Sciatic nerve (tissue), 2 donors: ENCODE measurements at regions not wholly inside any gene's neighbourhood (a gene's known extent, or its start where the extent isn't known, plus 50 kb on each side); places are given as distances from the start of the nearest gene placed in this dataset.
"Not testable (repeated sequence)": the region's sequence is repeated elsewhere in the genome, so short reads cannot be mapped to it uniquely, and the experiment has no call there.

Experiments used
- ATAC-seq: fragments of 200-7000 bp; cut with Tn5 transposase; one replicate; pipeline ENCODE4 v1.9.1; 2020; ENCODE audit warnings: mild to moderate bottlenecking, moderate library complexity
- DNase-seq: peaks from one replicate; pipeline ENCODE4 v3.0.0-alpha.2; 2020; ENCODE audit warnings: low spot score
- intact Hi-C: fragments of 100-400 bp; cut with DNase I; formaldehyde crosslinking; loops from one replicate; pipeline ENCODE4 v1.14.2; 2022
- donor health status: DM: no; HTN: no; CAD: no.
- donor health status: DM: no; HTN: no; CAD: no.

DNA sequence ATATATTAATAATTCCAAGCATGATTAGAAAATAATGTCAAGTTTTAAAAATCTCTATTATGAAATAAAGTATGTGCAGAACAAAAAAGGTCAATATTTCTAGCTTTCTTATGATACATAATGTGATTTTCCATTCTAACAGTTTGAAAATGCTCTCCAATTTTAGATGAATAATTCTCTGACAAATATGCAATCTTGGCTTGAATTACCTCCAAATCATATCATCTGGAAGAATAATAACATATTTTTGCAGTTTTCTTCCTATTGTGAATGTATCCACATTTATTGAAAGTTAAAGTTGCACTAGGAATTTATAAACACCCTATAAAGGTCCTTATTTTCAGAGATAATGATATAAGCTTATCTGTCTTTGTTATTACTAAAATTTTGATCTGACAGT lies 548.5 kb upstream of the SLC10A2 start:
- no peak for DNase-seq
- no peak for ATAC-seq
- intact Hi-C loops, result no loop called here

DNA sequence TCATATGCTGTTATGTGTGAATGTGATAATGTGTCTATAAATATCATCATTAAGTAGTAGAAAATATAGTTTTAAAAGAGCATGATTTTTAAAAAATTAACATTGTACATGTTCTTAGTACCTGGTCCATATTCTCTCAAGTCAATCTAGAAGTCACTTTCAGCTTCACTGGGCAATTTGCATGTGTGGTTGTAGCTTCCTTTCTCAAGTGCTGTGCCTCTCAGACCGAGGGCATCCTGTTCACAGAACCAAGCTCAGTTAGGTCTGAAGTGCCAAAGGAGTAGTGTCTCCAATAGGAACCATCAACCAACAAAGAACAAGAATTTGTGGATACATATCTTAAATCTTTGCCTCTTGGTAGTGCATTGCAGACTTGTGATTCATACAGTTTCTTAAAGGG lies 541.8 kb upstream of the SLC10A2 start:
- ATAC-seq (no peak), DNase-seq (no peak)
- intact Hi-C loops, result no loop called here

DNA sequence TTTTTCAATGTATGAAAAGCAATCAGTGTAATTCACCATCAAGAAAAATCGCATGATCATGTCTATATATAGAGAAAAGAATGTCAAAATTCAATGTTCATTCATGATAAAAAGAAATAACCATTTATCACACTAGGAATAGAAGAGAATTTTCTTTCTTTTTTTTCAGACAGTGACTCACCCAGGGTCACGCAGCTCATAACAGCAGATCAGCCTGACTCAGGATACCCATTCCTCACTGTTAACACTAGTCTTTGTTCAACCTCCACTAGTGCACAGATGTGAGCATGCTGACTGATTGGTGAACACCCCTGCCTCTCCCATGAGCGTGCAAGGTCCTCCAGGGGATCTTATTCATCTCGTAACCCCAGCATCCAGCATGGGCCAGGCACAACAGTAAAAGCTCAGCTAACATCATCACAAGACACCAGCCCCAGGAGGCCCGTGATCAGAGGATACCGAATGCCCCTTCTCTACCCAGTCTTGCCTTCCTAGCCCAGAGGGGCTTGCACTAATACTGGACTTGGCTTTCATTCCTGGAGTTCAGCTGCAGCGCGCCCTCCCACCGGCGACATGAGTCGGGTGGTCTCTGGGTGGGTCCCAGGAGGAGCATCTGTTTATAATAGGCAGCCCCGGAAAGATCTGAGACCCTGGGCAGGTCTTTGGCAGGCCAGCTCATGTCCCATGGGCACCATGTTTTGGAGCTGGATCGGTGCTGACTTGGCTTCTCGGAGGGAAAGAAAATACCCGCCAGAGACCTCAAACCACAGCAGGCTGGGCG lies 539.5 kb upstream of the SLC10A2 start:
- ATAC-seq, result no peak
- intact Hi-C loops, result no loop called here

DNA sequence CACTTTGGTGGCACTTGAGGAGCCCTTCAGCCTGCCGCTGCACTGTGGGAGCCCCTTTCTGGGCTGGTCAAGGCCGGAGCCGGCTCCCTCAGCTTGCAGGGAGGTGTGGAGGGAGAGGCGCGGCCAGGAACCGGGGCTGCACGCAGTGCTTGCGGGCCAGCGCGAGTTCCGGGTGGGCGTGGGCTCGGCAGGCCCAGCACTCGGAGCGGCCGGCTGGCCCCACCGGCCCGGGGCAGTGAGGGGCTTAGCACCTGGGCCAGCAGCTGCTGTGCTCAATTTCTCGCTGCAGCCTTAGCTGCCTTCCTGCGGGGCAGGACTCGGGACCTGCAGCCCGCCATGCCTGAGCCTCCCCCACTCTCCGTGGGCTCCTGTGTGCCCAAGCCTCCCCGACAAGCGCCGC lies 533.7 kb upstream of the SLC10A2 start:
- intact Hi-C loops, ATAC-seq: not testable (repeated sequence)

More for the DNA sequence above, 539.5 kb upstream of the SLC10A2 start:
- DNase-seq, result no peak

DNA sequence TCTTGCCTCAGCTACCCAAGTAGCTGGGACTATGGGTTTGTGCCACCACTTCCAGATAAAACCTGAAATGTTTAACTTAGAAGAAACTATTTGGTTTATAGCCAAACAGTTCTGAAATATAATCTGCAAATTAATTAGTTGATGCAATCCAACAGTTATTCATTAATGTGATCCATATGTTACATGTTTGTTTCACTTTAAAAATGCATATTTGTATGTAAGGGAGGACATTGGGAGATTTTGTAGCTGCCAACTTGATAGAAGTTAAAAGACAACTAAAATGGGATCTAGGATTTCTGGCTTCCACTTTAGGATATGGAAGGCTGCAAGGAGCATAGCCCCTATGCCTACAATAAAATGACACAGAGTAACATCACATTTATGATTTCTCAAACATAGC lies 532.5 kb upstream of the SLC10A2 start:
- no peak for ATAC-seq
- intact Hi-C loops, result no loop called here
- DNase-seq, result no peak

More for the DNA sequence above, 533.7 kb upstream of the SLC10A2 start:
- DNase-seq, result not testable (repeated sequence)

DNA sequence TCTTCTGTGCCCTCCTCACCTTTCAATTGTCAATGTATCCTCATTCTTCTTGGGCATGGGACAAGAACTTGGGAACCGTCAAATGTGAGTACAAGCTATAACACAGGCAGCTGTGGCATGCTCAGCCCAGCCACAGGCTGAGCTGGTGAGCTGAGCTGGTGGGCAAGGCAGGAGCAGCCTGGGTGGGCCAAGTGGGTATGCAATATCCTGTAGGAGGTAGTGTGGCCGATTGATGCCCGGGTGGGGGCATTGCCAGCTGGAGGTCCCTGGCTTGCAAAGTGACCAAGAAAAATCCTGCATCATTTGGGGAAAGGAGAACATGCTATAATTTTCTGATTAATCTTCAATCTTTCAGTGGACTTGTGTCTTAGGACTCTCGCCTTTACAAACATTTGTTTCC lies 507.2 kb upstream of the SLC10A2 start:
- ATAC-seq, result no peak
- no peak for DNase-seq
- intact Hi-C loops, result no loop called here

DNA sequence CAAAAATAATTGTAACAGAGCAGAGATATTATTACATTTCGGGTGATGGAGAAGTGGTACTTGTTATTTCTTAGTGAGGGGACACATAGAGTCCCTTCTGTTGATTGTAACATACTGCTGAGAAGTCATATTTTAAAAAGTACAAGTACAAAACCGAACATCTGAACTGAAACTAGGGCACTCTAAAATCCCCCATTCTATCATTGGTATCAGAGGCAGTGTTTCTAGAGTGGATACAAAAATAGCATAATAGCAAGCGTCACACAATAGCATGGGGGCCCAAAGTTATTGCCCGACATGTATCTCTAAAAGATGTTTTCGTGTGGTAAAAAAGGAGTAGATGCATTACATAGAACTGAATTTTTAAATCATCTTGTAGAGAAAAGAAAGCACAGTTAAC lies 502.1 kb upstream of the SLC10A2 start:
- intact Hi-C loops, result no loop called here
- ATAC-seq (no peak), DNase-seq (no peak)

DNA sequence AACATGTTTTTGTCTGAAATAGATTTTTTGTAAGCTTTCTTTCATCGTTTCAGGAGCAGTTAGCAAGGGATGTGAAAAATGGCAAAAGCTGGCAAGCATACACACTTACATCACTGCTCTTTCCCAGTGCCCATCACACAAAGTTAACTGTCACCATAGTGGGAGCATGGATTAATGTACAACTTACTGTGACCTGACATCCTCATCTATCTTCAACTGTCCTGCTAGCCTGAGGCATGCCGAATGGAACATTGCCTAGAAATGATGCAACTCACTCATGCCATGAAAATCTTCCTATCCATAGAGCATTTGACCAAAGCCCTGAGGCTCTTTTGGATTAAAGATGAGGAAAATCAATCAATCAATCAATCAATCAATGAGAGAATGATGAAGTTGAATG lies 491.7 kb upstream of the SLC10A2 start:
- DNase-seq (no peak), ATAC-seq (no peak)
- intact Hi-C loops, result no loop called here

DNA sequence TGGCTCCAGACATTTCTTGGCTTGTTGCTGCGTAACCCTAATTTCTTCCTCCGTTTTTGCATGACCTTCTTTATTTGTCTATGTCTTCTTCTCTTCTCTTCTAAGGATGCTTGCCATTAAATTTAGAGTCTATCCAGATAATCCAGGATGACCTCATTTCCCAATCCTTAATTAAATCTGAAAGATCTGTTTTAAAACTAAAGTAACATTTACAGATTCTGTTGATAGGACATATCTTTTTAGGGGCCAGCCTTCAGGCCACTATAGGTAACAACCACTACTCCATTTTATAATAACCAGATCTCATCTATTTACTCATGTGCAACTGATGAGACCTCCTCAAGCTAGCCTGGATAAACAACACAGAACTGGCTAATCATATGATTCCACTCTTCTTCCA lies 490.5 kb upstream of the SLC10A2 start:
- intact Hi-C loops, result no loop called here
- DNase-seq, result no peak
- ATAC-seq, result no peak

DNA sequence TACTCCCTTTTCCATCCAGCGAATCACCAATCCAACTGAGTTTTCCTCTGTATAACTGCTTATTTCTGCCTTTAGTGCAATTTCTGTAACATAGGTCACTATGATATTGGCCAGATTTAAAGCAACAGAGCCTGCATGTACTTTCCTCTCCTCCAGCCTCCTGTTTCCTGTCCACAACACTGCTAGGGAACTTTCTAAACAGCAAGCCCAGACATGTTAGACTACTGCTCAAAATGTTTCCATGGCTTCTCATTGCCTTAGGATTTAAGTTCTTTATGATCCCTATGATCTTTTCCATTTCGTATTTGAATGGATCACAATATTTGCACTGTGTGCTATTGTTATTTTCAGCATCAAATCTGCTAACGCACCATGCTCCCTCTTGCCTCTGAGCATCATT lies 481.7 kb upstream of the SLC10A2 start:
- ATAC-seq (no peak), DNase-seq (no peak)

DNA sequence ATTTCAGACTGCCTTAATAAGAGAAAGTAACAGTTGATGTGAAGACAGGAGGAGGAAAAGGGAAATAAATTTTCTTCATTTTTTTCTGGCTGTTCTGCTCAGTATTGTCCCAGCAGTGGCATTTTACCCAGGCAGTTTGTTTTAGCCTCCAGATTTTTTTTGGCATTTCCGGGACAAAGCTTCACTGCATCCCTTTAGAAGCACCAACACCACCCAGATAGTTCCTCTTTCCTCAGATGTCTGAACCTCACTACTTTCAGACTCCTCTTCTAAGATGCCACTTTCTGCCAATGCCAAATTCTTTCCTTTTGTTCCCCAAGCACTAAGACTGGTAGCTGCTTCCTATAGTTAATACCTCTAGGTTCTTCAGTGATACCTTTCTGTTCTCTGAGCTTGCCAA lies 480.1 kb upstream of the SLC10A2 start:
- DNase-seq, result no peak
- no peak for ATAC-seq
- intact Hi-C loops, result no loop called here

More for the DNA sequence above, 481.7 kb upstream of the SLC10A2 start:
- intact Hi-C loops, result no loop called here

DNA sequence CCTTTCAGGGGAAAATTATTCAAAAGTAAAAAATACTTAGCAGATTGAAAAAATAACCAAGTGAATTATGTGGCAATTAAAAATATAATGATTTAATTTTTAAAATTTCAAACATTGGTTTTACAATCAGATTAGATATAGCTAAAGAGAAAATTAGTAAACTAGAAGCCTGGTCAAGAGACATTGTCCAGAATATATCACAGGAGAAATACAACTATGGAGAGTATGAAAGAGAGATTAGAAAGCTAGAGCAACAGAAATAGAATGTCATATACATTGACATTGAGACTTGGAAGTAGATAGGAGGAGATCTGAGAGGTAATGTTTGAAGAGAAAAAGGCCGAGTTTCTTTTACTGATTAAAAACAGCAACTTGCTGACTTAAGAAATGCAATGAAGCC lies 476.4 kb upstream of the SLC10A2 start:
- intact Hi-C loops, result no loop called here
- ATAC-seq (no peak), DNase-seq (no peak)

DNA sequence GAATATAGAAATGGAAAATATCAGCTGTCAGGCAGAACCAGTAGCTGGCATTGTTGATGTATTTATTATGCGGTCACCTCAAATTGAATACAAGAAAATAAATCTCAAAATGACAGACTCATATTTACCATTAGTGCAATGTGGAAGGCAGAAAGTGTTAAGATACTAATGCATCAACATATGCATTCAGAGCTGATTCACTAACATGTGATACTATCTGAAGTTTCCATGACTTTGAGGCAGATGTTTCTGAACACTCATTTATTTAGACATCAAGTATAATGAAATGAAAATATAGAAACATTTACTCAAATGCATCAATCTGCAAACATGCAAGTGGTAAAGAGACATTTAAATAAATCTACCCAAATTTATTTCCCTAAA lies 474.2 kb upstream of the SLC10A2 start:
- DNase-seq (no peak), ATAC-seq (no peak)
- intact Hi-C loops, result no loop called here

DNA sequence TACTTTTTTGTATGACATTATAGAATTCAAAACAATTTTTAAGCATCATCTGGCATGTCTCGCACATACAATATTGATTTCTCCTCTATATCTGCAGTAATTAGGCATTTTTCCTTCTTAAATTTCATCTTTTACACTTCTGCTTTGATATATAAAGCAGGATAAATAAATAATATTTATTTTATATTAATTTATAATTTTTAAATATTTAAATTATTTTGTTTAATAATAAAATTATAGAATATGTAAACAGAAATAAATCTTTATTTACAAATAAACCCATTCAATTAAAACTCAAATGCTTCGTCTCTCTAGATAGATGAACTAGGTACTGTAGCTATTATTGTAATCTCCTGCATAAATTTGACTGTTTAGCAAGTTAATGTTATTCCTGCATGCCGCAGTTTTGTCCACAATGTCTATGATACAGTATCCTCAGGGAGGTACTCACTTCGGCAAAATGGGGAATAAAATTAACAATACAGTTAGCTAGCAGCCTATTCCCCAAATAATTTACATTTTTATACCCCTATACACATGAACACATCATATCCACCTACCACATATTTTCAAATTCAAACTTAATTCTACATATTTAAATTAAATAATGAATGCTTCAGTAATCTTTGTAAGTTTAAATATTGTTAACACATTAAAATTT lies 473.6 kb upstream of the SLC10A2 start:
- intact Hi-C loops, result no loop called here
- ATAC-seq (no peak), DNase-seq (no peak)

DNA sequence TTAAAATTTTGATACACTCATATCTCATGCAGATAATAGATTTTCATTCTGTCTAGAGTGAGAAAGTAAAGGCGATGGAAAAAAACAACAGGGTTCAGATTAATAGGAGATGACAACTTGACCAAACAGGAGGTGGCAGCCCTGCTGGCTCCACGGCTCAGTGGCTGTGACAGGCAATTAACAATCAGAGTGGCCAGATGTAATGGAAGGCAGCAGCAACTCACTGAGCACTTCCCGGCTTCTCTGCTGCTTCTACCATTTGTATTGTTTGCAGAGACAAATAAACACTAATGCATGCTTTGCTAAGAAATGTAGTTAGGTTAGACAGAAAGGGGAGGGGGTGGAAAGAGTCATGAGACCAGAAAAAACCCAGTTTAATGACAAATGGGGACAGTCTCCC lies 473.0 kb upstream of the SLC10A2 start:
- ATAC-seq (no peak), DNase-seq (no peak)
- intact Hi-C loops, result no loop called here

DNA sequence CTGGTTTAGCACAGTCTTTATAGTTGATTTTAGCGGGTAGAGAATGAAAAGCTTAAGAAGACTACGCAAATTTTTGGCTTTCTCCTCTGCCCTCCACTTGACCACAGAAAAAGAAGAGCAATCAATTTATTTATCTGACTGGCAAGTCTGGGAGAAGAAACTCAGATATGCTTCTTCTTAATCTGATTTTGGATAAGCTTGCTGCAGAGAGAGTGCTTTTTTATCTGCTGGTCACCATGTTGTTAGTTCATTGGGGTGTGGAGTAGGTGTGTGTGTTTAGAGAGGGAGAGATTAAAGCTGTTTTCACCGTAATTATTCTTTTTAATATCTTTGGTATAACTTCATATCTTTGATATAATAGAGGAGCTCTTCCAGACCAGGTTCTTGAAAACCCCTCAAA lies 471.4 kb upstream of the SLC10A2 start:
- no peak for ATAC-seq
- DNase-seq, result no peak
- intact Hi-C loops, result no loop called here

DNA sequence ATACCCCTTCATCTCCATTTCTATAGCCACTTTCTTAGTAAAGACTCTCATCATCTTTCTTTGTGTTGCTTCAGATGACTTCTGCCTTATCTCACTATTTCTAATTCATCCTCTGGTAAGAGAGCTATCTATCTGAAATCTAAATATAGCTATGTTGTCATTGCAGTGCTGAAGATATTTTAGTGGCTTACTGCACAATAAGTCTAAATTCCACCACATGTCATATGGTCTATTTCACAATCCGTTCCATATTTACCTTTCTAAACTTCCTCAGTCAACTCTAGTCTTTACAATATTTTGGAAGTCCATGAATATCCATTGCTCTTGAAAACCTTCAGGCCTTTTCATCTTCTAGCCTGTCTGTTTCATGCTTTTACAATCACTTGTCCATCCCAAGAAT lies 465.1 kb upstream of the SLC10A2 start:
- intact Hi-C loops, result no loop called here
- ATAC-seq (no peak), DNase-seq (no peak)

DNA sequence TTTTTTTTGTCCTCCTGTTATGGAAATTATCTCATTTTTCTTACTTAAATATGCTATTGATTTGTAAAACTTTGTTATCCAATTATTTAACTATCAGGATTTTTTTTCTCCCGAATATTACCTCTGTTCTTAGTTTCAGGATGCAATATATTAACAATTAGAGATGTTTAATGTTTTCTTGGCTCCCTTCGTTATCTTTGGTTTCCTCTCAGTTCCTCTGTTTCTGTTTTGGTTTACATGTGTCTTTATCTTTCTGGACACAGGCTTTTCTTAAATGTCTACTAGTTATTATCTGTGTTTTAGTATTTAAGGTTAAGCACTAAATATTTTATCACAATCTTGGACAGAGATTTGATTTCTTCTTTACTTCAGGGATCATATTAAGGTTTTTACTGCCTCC lies 462.2 kb upstream of the SLC10A2 start:
- ATAC-seq, result no peak
- intact Hi-C loops, result no loop called here

DNA sequence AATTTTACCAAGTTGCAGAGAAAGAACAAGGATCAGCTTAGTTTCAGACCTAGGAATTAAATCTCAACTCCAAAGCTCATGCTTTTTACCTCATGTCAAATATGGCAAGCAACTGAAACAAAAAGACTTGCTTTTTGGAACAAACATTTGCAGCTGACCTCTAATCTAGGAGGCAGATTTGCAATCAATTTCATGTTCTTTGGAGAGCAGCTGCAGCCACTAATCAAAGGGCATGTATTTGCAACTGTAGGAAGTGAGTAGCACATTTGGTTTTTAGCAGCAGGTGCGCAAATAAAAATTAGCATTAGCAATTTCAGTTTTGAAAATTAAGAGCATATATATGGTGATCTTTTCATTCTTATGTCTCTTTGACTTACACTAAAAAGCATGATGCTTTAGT lies 459.3 kb upstream of the SLC10A2 start:
- ATAC-seq, result no peak
- intact Hi-C loops, result no loop called here
- no peak for DNase-seq

More for the DNA sequence above, 462.2 kb upstream of the SLC10A2 start:
- no peak for DNase-seq

DNA sequence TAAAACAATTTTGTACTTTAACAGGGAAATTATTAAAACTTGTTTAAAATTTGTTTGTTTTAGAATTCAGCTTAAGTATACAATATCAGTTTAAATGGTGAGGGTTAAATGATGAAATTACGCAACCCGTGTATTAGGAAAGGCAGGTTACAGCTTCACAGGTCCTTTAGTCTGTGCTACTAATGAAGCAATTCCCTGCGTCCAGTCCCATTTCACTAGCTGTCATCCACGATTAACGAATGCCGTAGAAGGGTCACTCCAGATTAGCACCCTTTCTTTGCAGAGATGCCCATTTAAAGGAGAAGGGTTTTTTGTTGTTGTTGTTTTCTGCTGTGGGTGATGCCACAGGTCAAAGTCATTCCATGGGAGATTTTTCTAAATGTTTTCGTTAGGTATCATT lies 457.6 kb upstream of the SLC10A2 start:
- intact Hi-C loops, result no loop called here

DNA sequence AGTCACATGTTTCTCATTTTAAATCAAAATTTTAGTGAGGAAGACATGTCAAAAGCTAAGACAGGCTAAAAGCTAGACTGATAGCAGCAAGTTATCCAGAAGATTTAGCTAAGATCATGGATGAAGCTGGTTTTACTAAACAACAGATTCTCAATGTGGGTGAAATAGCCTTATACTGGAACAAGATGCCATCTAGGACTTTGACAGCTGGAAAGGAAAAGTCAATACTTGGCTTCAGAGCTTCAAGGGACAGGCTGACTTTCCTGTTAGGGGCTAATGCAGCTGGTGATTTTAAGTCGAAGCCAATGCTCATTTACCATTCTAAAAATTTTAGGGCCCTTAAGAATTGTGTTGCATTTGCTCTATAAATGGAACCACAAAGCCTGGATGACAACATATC lies 455.3 kb upstream of the SLC10A2 start:
- DNase-seq (no peak), ATAC-seq (no peak)
- intact Hi-C loops, result no loop called here

More for the DNA sequence above, 457.6 kb upstream of the SLC10A2 start:
- DNase-seq (no peak), ATAC-seq (no peak)
